ENCODE measurements at regions not wholly inside any gene's neighbourhood (a gene's known extent, or its start where the extent isn't known, plus 50 kb on each side); places are given as distances from the start of the nearest gene placed in this dataset.

- TF ChIP-seq CTCF (IDR thresholded peaks at IDR 0.05), result no peak
- TF ChIP-seq POLR2A (IDR thresholded peaks at IDR 0.05), result no peak
Measured at GRCh38 chr10:61153771-61154170, 209.8 kb upstream of the RHOBTB1 start.

Measured in Peyer's patch (tissue), 4 donors.